ENCODE measurements at regions not wholly inside any gene's neighbourhood (a gene's known extent, or its start where the extent isn't known, plus 50 kb on each side); places are given as distances from the start of the nearest gene placed in this dataset.

DNA sequence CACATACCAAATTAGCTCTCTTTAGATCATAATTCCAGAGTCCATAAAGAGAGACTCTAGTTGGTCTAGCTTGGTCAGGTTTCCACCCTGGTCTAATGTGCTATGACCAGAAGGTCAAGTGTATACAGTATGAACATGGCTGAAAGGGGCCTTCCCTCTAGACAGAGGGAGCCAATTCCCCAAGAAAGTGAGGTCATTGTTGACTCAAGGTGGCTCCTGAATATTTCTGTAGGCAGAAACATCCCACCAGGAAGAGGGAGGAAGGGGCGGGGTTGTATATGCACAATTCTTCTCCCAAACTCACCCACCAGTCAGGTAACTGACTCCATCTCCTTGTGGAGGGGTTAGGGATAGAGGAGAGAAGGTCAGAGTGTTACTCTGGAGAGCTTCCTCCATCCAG is 281.8 kb upstream of the PLET1 start:
- DNase-seq: no peak

DNA sequence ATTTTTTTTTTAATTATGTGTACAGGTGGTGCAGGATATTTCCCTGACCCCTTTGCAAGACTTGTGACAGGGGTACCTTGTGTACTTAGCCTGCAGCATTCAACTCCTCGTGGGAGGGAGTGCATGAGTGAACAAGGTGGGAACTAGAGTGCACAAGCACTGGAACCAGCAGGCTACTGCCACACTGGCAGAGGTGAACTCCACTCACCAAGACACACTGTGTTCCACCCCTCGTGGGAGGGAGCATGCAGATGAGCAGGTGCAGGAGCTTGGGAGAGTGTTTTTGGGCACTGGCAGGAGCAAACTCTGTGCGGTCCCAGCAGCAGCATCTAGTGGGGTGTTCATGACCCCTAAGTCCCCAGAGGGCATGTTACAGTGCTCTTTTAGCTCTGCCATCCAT is 282.7 kb upstream of the PLET1 start:
- no peak for DNase-seq

- DNase-seq: no peak
Measured at GRCh38 chr11:112548641-112549040, 288.0 kb upstream of the PLET1 start.

- no peak for DNase-seq
Measured at GRCh38 chr11:112553205-112553731, 292.6 kb upstream of the PLET1 start.

DNA sequence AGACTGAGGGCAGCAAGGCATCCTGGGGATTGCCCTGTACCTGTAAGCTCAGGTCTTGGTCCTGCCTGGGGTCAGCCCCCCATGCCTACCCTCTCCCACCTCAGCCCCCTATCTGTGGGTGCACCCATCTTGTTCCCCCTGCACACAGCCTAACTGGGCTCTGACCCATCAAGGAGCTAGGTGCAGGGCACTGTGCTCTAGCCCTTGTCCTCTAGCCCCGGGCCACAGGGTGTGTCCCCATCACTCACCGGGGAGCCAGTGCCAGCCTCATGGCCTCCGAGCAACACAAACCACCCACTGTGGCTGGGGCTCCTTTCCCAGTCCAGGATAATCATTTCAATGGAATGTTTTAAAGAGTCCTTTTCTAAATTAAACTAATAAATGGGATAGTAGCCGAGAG is 293.9 kb upstream of the PLET1 start:
- peak; percentile 30 for DNase-seq

GRCh38 chr11:112555491-112556364 is 295.1 kb upstream of the PLET1 start:
- DNase-seq: peak; percentile 52

DNA sequence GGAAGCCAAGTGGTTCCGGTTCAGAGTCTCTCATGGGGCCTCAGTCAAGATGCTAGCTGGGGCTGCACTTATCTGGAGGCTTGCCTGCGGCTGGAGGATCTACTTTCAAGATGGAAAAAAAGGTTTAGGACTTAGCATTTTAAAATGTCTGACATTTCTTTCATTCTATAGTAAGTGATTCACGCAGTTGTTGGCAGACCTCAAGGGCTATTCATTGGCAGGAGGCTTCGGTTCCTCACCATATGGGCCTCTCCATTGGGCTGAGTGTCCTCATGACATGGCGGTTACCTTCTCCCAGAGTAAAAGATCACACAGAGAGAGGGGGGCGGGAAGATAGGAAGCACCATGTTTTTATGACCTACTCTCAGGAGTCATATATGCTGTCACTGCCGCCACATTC is 298.0 kb upstream of the PLET1 start:
- DNase-seq: peak; percentile 53

DNA sequence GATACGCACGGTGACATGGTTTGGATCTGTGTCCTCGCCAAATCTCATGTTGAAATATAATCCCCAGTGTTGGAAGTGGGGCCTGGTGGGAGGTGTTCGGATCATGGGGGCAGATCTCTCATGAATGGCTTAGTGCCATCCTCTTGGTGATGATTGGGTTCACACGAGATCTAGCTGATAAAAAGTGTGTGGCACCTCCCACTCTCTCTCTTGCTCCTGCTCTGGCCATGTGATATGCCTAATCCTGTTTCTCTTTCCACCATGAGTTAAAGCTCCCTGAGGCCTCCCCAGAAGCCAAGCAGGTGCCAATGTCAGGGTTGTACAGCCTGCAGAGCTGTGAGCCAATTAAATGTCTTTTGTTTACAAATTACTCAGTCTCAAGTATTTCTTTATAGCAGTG is 303.1 kb upstream of the PLET1 start:
- no peak for DNase-seq

DNA sequence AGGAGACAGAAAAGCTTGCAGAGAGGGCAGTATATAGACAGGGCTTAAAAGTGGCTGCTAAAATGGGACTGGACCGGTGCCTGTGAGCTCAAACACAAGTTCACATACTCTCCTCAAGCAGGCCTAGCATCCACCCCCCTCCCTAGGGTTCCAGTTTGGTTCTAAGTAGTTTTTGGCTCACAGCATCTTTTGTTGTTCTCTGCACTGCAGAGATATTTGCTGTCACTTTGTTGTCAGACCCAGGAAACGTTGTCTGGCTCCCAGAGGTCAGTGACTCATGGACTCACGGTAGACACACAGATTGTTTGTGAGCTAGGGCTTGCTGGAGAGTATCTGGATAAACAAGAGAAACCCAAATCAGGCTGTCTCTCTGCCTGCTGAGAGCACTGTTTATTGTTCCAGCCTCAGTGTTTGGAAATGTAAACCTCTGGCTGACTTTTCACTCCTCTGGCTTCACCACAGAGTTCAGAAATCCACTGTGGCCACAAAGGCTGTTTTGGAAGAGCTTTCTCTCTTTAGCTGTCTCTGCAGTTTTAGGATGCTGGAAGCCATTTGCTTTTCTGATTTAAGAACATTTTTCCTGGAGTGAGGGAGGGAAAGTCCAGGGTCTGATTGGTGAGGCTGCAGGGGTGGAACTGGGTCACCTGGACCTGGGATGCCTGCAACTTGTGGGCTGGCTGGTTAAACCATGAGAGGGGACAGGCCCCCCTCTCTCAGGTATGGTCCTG is 303.7 kb upstream of the PLET1 start:
- peak; percentile 29 for DNase-seq

- DNase-seq: no peak
Measured at GRCh38 chr11:112565551-112565950, 304.9 kb upstream of the PLET1 start.

- no peak for DNase-seq
Measured at GRCh38 chr11:112566124-112566523, 305.5 kb upstream of the PLET1 start.

DNA sequence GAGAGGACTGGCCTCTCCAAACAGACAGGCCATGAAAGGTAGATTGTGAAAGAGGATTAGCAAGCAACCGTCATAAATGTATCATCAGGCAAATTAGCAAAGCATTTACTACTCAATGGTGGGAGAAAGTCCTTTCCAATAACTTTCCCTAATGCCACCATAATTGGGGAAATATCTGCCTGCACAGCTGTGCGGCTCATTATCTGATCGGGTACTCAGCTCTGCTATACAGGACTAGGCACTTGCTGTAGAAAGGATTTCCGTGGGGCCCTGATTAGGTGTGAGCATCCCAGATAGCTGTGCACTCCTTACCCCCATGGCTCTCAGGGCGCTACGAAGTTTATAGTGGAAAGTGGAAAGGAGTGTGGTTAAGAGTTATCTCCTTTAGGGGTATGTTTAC is 309.7 kb upstream of the PLET1 start:
- DNase-seq: no peak

- DNase-seq: no peak
Measured at GRCh38 chr11:112579282-112579681, 318.6 kb upstream of the PLET1 start.

- no peak for DNase-seq
Measured at GRCh38 chr11:112580864-112581263, 320.2 kb upstream of the PLET1 start.

DNA sequence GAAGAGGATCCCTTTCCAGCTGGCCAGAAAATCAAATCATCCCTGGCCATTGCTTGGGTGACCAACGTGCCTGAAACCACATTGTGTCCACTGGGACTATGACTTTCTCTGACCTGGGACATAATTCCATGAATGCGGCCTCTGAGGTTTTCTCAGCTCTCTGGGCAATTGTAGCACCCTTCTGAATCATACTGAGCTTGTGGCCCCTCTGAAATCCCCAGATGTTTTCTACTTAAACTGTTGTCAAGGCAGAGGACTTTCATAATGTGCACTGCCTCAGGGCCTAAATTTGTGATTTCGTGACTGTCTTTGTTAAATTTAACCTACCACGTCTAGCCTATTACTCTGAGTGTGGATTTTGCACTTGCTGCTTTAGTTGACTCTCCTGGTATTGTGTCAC is 321.1 kb upstream of the PLET1 start:
- no peak for DNase-seq

DNA sequence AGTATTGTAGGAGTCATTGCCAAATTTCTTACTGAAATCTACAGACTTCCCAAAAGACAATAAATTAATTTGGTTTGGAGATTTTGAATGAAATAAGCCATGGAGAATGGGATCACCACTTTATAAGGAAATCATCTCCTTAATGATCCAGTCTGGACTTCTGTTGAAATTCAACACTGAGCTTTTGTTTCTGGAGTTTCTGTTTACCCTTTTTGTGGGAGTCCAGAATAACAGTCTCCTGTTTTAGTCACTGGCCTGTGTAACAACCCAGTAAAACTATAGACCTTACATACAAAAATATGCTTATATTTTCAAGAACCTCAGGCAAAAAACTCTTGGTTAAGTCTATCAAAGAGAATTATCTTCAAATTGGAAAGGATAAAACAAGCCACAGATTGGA is 321.7 kb upstream of the PLET1 start:
- DNase-seq: no peak

DNA sequence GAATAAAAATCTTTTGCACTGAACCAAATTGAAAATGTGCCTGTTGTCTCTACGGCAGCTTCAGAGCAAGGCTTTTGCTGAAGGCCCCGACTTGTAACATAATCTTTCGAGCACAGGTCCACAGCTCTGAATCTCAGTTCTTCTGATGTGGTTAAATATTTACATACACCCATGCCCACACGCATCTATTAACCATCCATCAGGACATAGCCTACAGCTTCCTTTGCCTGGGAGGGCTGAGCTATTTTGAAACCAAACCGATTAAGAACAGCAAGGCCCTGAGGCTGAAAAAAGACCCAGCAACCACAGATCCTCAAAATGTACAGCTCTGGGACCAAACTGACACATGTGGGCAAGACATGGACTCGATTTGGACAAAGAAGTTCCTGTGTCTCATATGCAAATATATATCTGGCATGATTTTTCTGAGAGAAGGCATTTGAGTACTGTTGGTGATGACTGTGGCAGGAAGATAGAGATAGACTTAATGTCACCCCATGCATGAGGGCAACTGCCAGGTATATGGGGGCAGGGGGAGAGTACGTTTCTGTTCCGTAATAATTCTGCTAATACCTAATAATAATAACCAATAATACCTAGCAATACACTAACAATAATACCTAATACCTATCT is 322.7 kb upstream of the PLET1 start:
- DNase-seq: no peak

GRCh38 chr11:112584672-112585071 is 324.0 kb upstream of the PLET1 start:
- DNase-seq: no peak

- DNase-seq: no peak
Measured at GRCh38 chr11:112587664-112588063, 327.0 kb upstream of the PLET1 start.

DNA sequence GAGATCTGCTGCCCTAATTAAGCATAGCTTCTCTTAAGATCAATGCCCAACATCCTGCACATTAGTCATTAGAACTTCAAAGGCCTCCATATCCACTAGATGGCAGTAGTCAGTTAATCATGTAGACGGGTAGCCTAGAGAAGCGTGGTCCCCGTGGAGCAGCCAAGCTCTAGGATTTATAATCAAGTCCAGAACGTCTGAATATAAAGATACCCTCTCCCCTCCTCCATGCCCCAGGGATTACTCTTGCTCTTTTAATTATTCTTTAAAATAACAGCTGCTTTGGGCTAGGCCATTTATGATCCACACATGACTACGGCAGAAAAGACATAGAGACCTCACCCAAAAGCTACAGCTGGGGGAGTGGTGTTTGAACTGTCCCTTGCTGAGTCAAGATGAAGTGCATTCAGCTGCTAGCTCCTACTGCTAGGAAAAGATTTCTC is 327.6 kb upstream of the PLET1 start:
- peak; percentile 87 for DNase-seq

GRCh38 chr11:112589155-112589554 is 328.5 kb upstream of the PLET1 start:
- no peak for DNase-seq

DNA sequence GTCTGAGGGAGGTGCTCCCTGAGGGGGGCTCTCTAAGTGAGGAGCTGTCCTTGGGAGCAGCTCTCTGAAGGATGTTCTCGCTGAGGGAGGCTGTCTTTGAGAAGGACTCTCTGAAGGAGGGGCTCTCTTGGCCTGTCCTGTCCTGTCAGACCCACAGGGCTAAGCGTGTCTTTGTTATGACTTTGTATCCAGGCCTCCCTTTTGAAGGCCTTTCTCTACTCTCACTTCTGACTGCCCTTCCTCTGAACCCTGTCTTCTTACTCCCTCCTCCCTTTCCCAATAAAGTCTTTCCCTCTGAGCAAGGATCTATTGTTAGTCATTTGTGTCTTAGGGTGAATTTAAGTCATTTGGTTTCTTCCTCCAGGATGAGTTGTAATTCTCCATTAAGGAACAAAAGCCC is 330.1 kb upstream of the PLET1 start:
- DNase-seq: no peak

DNA sequence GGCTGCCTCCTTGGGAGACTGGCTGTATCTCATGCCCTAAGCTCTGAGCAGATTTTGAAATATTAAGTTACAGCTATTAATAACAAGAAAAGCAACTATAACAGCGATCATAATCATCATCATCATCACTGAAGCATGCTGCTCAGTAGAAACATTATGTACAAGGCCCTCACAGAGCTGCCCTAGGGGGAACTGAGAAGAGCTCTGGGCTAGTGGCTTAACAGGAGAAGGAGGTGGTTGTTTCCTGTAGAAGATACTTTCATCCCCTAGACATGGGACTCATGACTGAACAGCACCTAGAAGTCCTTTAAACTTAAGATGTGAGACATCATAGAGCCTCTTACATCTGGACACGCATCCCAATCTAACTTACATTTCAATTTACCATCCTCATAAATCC is 332.8 kb upstream of the PLET1 start:
- no peak for DNase-seq

Measured in fibroblast of skin of scalp (primary cell).